Chondrocyte (in vitro differentiated cells): ENCODE measurements at regions not wholly inside any gene's neighbourhood (a gene's known extent, or its start where the extent isn't known, plus 50 kb on each side); places are given as distances from the start of the nearest gene placed in this dataset.

Experiments used
- DNase-seq: peaks from one replicate; pipeline ENCODE4 v3.0.0; 2021; ENCODE audit warnings: mixed read lengths, low spot score
- H3K27ac Mint-ChIP-seq: one replicate; pipeline ENCODE4 v1.8.0; 2021; ENCODE audit warnings: mild to moderate bottlenecking, moderate library complexity, mixed read lengths; ENCODE audit not compliant: unreplicated experiment
- H3K27me3 Mint-ChIP-seq: 2 replicates; pipeline ENCODE4 v1.8.0; 2021; ENCODE audit warnings: low read depth, mixed read lengths
- H3K36me3 Mint-ChIP-seq: 2 replicates; pipeline ENCODE4 v1.8.0; 2021; ENCODE audit warnings: low read depth, mixed read lengths
- H3K4me1 Mint-ChIP-seq: 2 replicates; pipeline ENCODE4 v1.8.0; 2021; ENCODE audit warnings: low read depth, mild to moderate bottlenecking, mixed read lengths
- H3K4me3 Mint-ChIP-seq: one replicate; pipeline ENCODE4 v1.8.0; 2021; ENCODE audit warnings: mild to moderate bottlenecking, moderate library complexity, mixed read lengths; ENCODE audit not compliant: unreplicated experiment
- H3K9me3 Mint-ChIP-seq: 2 replicates; pipeline ENCODE4 v1.8.0; 2021; ENCODE audit warnings: low read depth, mixed read lengths
- TF ChIP-seq, protein P1 (sequence below): fragments of 200-600 bp; sonication (generic); IDR thresholded peaks from 2 replicates; pipeline ENCODE4 v1.5.0; 2021; ENCODE audit warnings: antibody characterized with exemption, mild to moderate bottlenecking, moderate library complexity

DNA sequence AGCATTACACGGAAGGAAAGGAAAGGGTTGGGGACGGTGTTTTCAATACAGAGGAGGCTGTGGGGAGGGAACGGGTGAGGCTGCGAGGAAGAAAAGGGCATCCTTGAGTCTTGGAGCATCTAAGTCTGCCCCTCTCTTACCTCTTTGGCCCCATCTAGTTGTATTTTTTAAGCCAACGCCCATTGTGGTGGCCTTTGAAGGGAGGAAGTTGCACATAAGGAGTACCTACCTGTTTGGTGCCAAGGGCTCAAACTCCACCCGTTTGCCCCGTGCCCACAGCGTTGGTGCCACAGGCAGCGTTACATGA is 146.1 kb upstream of the UMPS start:
- Mint-ChIP-seq H3K36me3 (peaks cover 2% of the 10 kb centered on the region), H3K27ac (no peak overlapping the region), H3K27me3 (peaks cover 5% of the 10 kb centered on the region), H3K4me3 (peak overlapping the region; percentile 82), H3K9me3 (no peaks in the 10 kb centered on the region), H3K4me1 (peaks cover 34% of the 10 kb centered on the region)
- no peak for DNase-seq
- TF ChIP-seq, protein P1, sequence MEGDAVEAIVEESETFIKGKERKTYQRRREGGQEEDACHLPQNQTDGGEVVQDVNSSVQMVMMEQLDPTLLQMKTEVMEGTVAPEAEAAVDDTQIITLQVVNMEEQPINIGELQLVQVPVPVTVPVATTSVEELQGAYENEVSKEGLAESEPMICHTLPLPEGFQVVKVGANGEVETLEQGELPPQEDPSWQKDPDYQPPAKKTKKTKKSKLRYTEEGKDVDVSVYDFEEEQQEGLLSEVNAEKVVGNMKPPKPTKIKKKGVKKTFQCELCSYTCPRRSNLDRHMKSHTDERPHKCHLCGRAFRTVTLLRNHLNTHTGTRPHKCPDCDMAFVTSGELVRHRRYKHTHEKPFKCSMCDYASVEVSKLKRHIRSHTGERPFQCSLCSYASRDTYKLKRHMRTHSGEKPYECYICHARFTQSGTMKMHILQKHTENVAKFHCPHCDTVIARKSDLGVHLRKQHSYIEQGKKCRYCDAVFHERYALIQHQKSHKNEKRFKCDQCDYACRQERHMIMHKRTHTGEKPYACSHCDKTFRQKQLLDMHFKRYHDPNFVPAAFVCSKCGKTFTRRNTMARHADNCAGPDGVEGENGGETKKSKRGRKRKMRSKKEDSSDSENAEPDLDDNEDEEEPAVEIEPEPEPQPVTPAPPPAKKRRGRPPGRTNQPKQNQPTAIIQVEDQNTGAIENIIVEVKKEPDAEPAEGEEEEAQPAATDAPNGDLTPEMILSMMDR: no peak

DNA sequence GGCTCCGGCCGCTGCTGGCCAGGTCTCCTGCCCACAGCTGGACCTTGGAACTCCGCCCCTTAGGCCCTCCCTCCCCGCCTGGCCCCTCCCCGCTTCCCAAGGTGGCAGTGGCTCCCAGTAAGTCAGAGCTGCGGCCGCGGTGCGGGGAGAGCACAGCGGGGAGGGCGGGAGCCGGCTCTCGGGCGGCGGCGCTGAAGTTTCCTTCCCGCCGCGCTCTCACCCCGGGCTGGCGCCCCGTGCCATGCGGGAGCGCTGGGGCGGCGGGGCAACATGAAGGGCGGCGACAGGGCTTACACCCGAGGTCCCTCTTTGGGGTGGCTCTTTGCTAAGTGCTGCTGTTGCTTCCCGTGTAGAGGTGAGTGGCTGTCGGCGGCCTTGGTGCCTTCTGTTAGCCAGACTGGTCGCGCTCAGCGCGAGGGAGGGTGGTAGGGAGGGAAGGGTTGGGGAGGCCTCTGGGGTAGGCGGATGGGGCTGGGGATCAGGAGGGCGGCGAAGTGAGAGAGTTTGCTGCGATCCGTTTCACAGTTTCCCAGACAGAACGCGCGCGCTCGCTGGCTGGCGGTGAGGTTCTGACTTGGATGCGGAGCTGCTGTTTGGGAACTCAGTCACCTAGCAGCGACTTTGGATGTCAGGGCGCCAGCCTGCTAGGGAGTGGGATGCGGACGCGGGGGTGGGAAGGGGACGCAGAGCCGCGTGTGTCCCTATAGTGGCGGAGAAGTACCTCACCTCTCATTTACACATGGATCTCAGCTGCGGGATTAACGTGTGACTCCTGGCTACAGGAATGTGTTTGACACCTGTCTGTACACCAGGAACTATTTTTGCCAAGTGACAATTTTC is 145.5 kb upstream of the UMPS start:
- Mint-ChIP-seq H3K4me3 (peak overlapping the region; percentile 82), H3K27ac (no peak overlapping the region), H3K27me3 (peaks cover 5% of the 10 kb centered on the region), H3K36me3 (peaks cover 2% of the 10 kb centered on the region), H3K4me1 (peaks cover 34% of the 10 kb centered on the region), H3K9me3 (no peaks in the 10 kb centered on the region)
- TF ChIP-seq, protein P1: no peak
- DNase-seq: no peak

GRCh38 chr3:124586126-124587052 is 143.9 kb upstream of the UMPS start:
- H3K36me3 Mint-ChIP-seq: peaks cover 2% of the 10 kb centered on the region
- no peak overlapping the region for H3K27ac Mint-ChIP-seq
- no peak for DNase-seq
- peaks cover 34% of the 10 kb centered on the region for H3K4me1 Mint-ChIP-seq
- peaks cover 5% of the 10 kb centered on the region for H3K27me3 Mint-ChIP-seq
- TF ChIP-seq, protein P1: no peak
- H3K9me3 Mint-ChIP-seq: no peaks in the 10 kb centered on the region
- H3K4me3 Mint-ChIP-seq: no peak overlapping the region

- peaks cover 33% of the 10 kb centered on the region for H3K4me1 Mint-ChIP-seq
- H3K36me3 Mint-ChIP-seq: peaks cover 2% of the 10 kb centered on the region
- TF ChIP-seq, protein P1: no peak
- H3K27ac Mint-ChIP-seq: no peak overlapping the region
- no peaks in the 10 kb centered on the region for H3K9me3 Mint-ChIP-seq
- peaks cover 5% of the 10 kb centered on the region for H3K27me3 Mint-ChIP-seq
- H3K4me3 Mint-ChIP-seq: no peak overlapping the region
- no peak for DNase-seq
Observed at GRCh38 chr3:124587053-124587408, 143.2 kb upstream of the UMPS start.

DNA sequence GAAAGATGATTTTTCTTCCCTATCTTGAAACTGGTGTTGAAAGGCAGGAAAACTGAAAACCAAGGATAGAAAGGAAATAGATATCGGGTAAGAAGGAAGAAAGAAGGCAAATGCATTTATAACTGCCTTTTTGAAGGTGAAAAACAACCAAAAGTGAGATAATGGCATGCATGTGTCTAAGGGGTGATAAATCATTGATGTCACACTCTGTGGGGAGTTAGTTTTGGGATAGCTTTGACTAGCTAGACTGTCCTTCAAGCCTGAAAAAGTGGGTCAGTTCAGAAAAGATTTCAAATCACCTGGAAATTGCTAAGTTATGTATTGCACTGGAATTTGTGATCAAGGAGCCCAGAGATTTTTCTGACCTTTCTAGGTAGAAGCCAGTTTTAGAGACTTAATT is 142.2 kb upstream of the UMPS start:
- TF ChIP-seq, protein P1: no peak
- H3K36me3 Mint-ChIP-seq: peaks cover 3% of the 10 kb centered on the region
- no peaks in the 10 kb centered on the region for H3K9me3 Mint-ChIP-seq
- H3K4me3 Mint-ChIP-seq: no peak overlapping the region
- peaks cover 5% of the 10 kb centered on the region for H3K27me3 Mint-ChIP-seq
- no peak overlapping the region for H3K27ac Mint-ChIP-seq
- H3K4me1 Mint-ChIP-seq: peaks cover 28% of the 10 kb centered on the region
- DNase-seq: no peak
